CD4-positive, alpha-beta T cell (primary cell): ENCODE measurements at regions not wholly inside any gene's neighbourhood (a gene's known extent, or its start where the extent isn't known, plus 50 kb on each side); places are given as distances from the start of the nearest gene placed in this dataset.

Source experiments
- ATAC-seq: fragments of 200-7000 bp; cut with Tn5 transposase; one replicate; pipeline ENCODE4 v1.10.0; 2022; ENCODE audit warnings: mild to moderate bottlenecking; ENCODE audit not compliant: poor library complexity
- CTCF ChIA-PET: fragments of 350-600 bp; sonication (Branson Sonifier 250); formaldehyde crosslinking; loops from one replicate; lab custom pipeline; 2021; ENCODE audit warnings: antibody characterized with exemption, inconsistent platforms; lab: Charles Lee
- POLR2A ChIA-PET: fragments of 350-600 bp; sonication (Branson Sonifier 250); formaldehyde crosslinking; loops from one replicate; lab custom pipeline; 2021; ENCODE audit warnings: antibody characterized with exemption, inconsistent platforms; lab: Charles Lee
- DNase-seq, 14 experiments: peaks; one replicate each; pipeline ENCODE4 v3.0.0-alpha.2; 2013 to 2020; ENCODE audit warnings: mixed read lengths in 2 of 14
- H3K27ac ChIP-seq, 2 donors: one replicate each; pipeline versions ENCODE4 v1.5.1 to v1.7.0; 2013; ENCODE audit warnings: low read length in 2 of 2, low read depth in 1 of 2, mild to moderate bottlenecking in 1 of 2
- H3K27me3 ChIP-seq, 2 experiments: 1 replicate in 1 of 2; 2 replicates in 1 of 2; pipeline versions ENCODE4 v1.6.1 to v1.7.0; 2013; ENCODE audit warnings: low read length in 2 of 2, control low read depth in 1 of 2, mild to moderate bottlenecking in 1 of 2, moderate library complexity in 1 of 2; ENCODE audit not compliant: insufficient read depth in 2 of 2, control insufficient read depth in 1 of 2
- H3K36me3 ChIP-seq: one replicate; pipeline ENCODE4 v1.6.1; 2013; ENCODE audit warnings: low read length, control low read depth; ENCODE audit not compliant: insufficient read depth
- H3K4me1 ChIP-seq: one replicate; pipeline ENCODE4 v1.6.1; 2013; ENCODE audit warnings: low read length, control low read depth; ENCODE audit not compliant: insufficient read depth
- H3K4me3 ChIP-seq: one replicate; pipeline ENCODE4 v1.5.1; 2013; ENCODE audit warnings: mild to moderate bottlenecking, low read length, moderate library complexity
- H3K9me3 ChIP-seq, 2 experiments: 1 replicate in 1 of 2; 2 replicates in 1 of 2; pipeline versions ENCODE4 v1.6.1 to v1.7.0; 2013; ENCODE audit warnings: low read length in 2 of 2, mild to moderate bottlenecking in 2 of 2, control low read depth in 1 of 2, moderate library complexity in 1 of 2; ENCODE audit not compliant: control insufficient read depth in 1 of 2, insufficient read depth in 1 of 2
- H3K27ac Mint-ChIP-seq: one replicate; pipeline ENCODE4 v1.8.0; 2020; ENCODE audit warnings: mixed read lengths
- H3K27me3 Mint-ChIP-seq: one replicate; pipeline ENCODE4 v1.8.0; 2021; ENCODE audit warnings: mixed read lengths
- H3K36me3 Mint-ChIP-seq: one replicate; pipeline ENCODE4 v1.8.0; 2021; ENCODE audit warnings: low read depth, mixed read lengths
- H3K4me1 Mint-ChIP-seq: one replicate; pipeline ENCODE4 v1.8.0; 2021; ENCODE audit warnings: low read depth, mixed read lengths
- H3K4me3 Mint-ChIP-seq: one replicate; pipeline ENCODE4 v1.8.0; 2020; ENCODE audit warnings: mild to moderate bottlenecking, mixed read lengths
- H3K9me3 Mint-ChIP-seq: one replicate; pipeline ENCODE4 v1.8.0; 2020; ENCODE audit warnings: mixed read lengths
- CTCF ChIP-seq: fragments of 200-600 bp; IDR thresholded peaks from one replicate; pipeline ENCODE4 v1.8.0; 2022; ENCODE audit warnings: antibody characterized with exemption, mild to moderate bottlenecking
- intact Hi-C, 2 experiments: fragments of 100-400 bp; cut with DNase I in 1 of 2; cut with micrococcal nuclease in 1 of 2; formaldehyde crosslinking; loops; one replicate each; pipeline versions ENCODE4 v1.15.1 to v1.9.0; 2023 to 2025; cut with DNase I, micrococcal nuclease

DNA sequence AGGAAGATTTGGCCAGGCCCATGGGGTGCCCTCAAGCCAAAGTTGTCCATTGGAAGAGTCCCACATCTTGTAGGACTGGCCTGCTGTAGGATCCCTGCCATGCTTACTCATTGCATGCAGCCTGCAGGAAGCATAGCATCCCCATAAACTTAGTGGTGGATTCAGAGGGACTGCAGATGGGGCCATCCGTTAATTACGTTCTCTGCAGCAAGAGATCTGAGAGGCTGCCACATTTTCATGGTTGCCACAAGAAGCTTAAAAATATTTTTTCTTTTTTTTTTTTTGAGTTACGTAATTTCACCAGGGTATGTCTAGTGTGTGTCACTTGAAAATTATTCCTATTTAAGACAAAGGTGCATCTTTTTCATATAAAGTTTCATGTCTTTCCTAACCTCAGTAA, 329.7 kb upstream of the USP24 start:
- no peak for ATAC-seq
- no peaks in the 10 kb centered on the region for H3K36me3 Mint-ChIP-seq
- no peaks in the 10 kb centered on the region for H3K36me3 ChIP-seq
- H3K4me3 ChIP-seq, result no peak overlapping the region
- H3K9me3 ChIP-seq, result no peaks in the 10 kb centered on the region
- no peaks in the 10 kb centered on the region for H3K4me1 ChIP-seq
- no peak overlapping the region for H3K27ac Mint-ChIP-seq
- CTCF ChIA-PET, result interaction anchor here (1.8 kb wide), 1 partner anchor 9 kb away, joined by 5 read pairs; no protein-coding TSS in a partner anchor
- intact Hi-C loops, result no loop called here
- H3K9me3 Mint-ChIP-seq, result no peaks in the 10 kb centered on the region
- DNase-seq, result no peak
- TF ChIP-seq CTCF, result no peak
- no peaks in the 10 kb centered on the region for H3K27me3 ChIP-seq
- no peak overlapping the region for H3K27ac ChIP-seq
- H3K4me1 Mint-ChIP-seq, result no peaks in the 10 kb centered on the region
- H3K27me3 Mint-ChIP-seq, result peaks cover 10% of the 10 kb centered on the region
- H3K4me3 Mint-ChIP-seq, result no peak overlapping the region
- POLR2A ChIA-PET, result no interaction called here

DNA sequence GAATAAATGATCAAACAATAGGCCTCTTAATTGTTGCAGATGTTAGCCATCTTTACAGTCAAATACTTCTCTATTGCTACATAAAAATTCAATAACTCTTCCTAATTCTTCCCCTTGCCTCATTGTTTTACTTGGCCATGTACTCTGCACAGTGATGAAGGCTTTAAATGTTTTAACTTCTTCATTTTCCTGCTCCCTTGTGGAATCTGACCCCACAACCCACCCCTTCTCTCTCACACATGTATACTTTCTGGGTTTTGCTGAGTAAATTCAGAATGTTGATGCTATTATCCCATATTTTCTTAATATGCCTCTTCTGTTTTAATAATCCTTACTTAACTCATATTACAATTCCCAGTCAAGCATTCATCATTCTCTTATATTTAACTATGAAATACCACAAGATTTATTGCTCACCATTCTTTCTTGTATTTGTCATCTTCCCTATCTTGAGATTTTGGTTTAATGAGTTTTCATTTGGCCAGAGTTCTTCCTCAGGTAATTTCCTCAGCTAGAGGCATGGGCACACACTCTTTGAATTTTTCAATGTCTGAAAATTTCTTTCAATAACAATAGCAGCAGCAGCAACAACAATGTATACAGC, 327.8 kb upstream of the USP24 start:
- H3K36me3 ChIP-seq, result no peaks in the 10 kb centered on the region
- H3K27me3 ChIP-seq, result no peaks in the 10 kb centered on the region
- Mint-ChIP-seq H3K4me1 (no peaks in the 10 kb centered on the region), H3K4me3 (no peak overlapping the region), H3K27ac (no peak overlapping the region), H3K9me3 (no peaks in the 10 kb centered on the region), H3K36me3 (no peaks in the 10 kb centered on the region), H3K27me3 (peaks cover 10% of the 10 kb centered on the region)
- intact Hi-C loops, result no loop called here
- CTCF ChIA-PET, result no interaction called here
- DNase-seq, result no peak
- no peak overlapping the region for H3K4me3 ChIP-seq
- POLR2A ChIA-PET, result no interaction called here
- H3K9me3 ChIP-seq, result peaks cover 0 to 4% of the 10 kb centered on the region in 2 experiments
- TF ChIP-seq CTCF, result no peak
- H3K27ac ChIP-seq, result no peak overlapping the region
- no peaks in the 10 kb centered on the region for H3K4me1 ChIP-seq
- no peak for ATAC-seq

DNA sequence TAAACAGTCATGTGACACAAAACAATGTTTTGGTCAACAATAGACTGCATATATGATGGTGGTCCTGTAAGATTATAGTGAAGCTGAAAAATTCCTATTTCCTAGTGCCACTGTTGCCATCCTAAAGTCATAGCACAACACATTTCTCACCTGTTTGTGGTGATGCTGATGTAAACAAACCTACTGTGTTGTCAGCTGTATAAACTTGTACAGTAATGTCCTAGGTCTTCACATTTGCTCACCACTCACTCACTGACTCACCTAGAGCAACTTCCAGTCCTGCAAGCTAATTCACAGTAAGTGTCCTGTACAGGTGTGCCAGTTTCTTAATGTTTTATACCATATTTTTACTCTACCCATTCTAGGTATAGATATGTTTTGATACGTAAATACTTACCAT, 326.1 kb upstream of the USP24 start:
- intact Hi-C loops, result no loop called here
- no peak overlapping the region for H3K27ac ChIP-seq
- ATAC-seq (no peak), DNase-seq (no peak)
- Mint-ChIP-seq H3K9me3 (no peaks in the 10 kb centered on the region), H3K4me3 (no peak overlapping the region), H3K27me3 (peaks cover 5% of the 10 kb centered on the region), H3K4me1 (no peaks in the 10 kb centered on the region), H3K36me3 (no peaks in the 10 kb centered on the region), H3K27ac (no peak overlapping the region)
- no peak overlapping the region for H3K4me3 ChIP-seq
- CTCF ChIA-PET, result no interaction called here
- no peak for TF ChIP-seq CTCF
- POLR2A ChIA-PET, result no interaction called here
- no peaks in the 10 kb centered on the region for H3K36me3 ChIP-seq
- peaks cover 0 to 4% of the 10 kb centered on the region in 2 experiments for H3K9me3 ChIP-seq
- H3K4me1 ChIP-seq, result no peaks in the 10 kb centered on the region
- H3K27me3 ChIP-seq, result no peaks in the 10 kb centered on the region
